Prostate gland (tissue), 2 donors: ENCODE measurements at regions not wholly inside any gene's neighbourhood (a gene's known extent, or its start where the extent isn't known, plus 50 kb on each side); places are given as distances from the start of the nearest gene placed in this dataset.

ENCODE experiments used
- DNase-seq: peaks from one replicate; pipeline ENCODE4 v3.0.0-alpha.2; 2019; ENCODE audit warnings: low spot score
- H3K27ac ChIP-seq, 2 donors: fragments of 200-600 bp; sonication (generic); 2 replicates each; pipeline ENCODE4 v1.5.1; 2017 to 2019
- H3K27me3 ChIP-seq: fragments of 200-600 bp; sonication (generic); replicated peaks from 2 replicates; pipeline ENCODE4 v1.5.1; 2019; ENCODE audit not compliant: insufficient read depth
- H3K36me3 ChIP-seq, 2 donors: fragments of 200-600 bp; sonication (generic); 1 replicate in 1 of 2; 2 replicates in 1 of 2; pipeline versions ENCODE4 v1.5.1 to v1.8.1; 2017 to 2019
- H3K4me1 ChIP-seq: fragments of 200-600 bp; sonication (generic); replicated peaks from 2 replicates; pipeline ENCODE4 v1.5.1; 2019
- H3K4me3 ChIP-seq, 2 donors: fragments of 200-600 bp; sonication (generic); 2 replicates each; pipeline ENCODE4 v1.5.1; 2017 to 2019
- H3K9me3 ChIP-seq: fragments of 200-600 bp; sonication (generic); 2 replicates; pipeline ENCODE4 v1.5.1; 2017
- POLR2A ChIP-seq: fragments of 450-650 bp; IDR thresholded peaks from one replicate; pipeline ENCODE4 v1.6.1; 2016; ENCODE audit warnings: antibody characterized with exemption, mild to moderate bottlenecking
- POLR2AphosphoS5 ChIP-seq: sonication (generic); formaldehyde crosslinking; IDR thresholded peaks from one replicate; pipeline ENCODE4 v1.6.1; 2017; ENCODE audit warnings: antibody characterized with exemption
- WGBS: methylation state at CpG from one replicate; pipeline ENCODE4 v1.1.5; 2018; 5-methylcytosine and 5-hydroxymethylcytosine counted together
- intact Hi-C: fragments of 100-400 bp; cut with DNase I; formaldehyde crosslinking; loops from one replicate; pipeline ENCODE4 v1.14.2; 2022
- TF ChIP-seq, protein P1 (sequence below), 4 experiments: fragments of 200-600 bp in 2 of 4; fragments of 450-650 bp in 2 of 4; sonication (generic) in 2 of 4; IDR thresholded peaks; 1 replicate in 3 of 4; 2 replicates in 1 of 4; pipeline ENCODE4 v1.5.1; 2016 to 2019; ENCODE audit warnings: antibody characterized with exemption in 4 of 4, mild to moderate bottlenecking in 2 of 4, moderate library complexity in 2 of 4

DNA sequence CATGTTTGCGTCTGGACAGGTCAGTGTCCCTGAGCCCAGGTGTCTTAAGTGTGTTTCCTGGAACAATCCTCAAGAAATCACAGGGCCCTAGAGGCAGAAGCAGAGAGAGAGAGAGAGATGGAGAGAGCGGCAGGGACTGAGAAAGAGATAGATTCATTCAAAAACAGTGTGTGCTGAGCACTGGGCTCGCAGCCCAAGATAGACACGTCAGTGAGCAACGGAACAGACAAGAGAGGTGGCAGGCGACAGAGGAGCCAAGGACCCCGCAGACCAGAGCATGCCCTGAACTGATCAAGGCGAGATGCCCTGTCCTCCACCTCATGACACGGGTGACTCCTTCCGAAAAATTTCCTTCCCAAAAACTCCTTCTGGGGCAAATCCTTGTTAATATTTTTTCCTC lies 362.0 kb upstream of the SULF2 start:
- intact Hi-C loops, result no loop called here
- 76% methylated on average over 10 of the region's 10 CpGs for WGBS
- no peak for DNase-seq
- H3K36me3 ChIP-seq, result no peaks in the 10 kb centered on the region
- no peaks in the 10 kb centered on the region for H3K4me1 ChIP-seq
- no peaks in the 10 kb centered on the region for H3K27me3 ChIP-seq
- no peaks in the 10 kb centered on the region for H3K9me3 ChIP-seq
- no peak for TF ChIP-seq POLR2AphosphoS5
- TF ChIP-seq, protein P1, sequence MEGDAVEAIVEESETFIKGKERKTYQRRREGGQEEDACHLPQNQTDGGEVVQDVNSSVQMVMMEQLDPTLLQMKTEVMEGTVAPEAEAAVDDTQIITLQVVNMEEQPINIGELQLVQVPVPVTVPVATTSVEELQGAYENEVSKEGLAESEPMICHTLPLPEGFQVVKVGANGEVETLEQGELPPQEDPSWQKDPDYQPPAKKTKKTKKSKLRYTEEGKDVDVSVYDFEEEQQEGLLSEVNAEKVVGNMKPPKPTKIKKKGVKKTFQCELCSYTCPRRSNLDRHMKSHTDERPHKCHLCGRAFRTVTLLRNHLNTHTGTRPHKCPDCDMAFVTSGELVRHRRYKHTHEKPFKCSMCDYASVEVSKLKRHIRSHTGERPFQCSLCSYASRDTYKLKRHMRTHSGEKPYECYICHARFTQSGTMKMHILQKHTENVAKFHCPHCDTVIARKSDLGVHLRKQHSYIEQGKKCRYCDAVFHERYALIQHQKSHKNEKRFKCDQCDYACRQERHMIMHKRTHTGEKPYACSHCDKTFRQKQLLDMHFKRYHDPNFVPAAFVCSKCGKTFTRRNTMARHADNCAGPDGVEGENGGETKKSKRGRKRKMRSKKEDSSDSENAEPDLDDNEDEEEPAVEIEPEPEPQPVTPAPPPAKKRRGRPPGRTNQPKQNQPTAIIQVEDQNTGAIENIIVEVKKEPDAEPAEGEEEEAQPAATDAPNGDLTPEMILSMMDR (IDR thresholded peaks at IDR 0.05), result no peak
- H3K27ac ChIP-seq, result no peak overlapping the region
- no peak overlapping the region for H3K4me3 ChIP-seq

DNA sequence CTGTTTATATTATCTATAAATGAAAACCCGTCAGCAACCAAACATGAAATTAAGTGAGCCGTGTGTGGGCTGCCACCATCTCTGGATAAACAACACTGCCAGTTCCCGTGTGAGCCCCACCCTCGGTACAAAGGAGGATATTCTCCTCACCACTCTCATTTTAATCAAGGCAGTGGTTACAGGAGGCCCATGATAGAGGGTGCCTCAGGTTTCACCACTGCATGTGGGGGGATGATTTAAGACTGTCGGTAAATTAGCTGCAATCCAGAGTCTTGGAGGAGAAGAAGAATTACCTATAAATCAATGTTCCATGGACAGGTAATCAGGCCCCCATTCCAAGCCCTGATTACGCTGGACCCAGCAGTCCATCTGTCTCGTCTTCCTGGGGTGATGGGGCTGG lies 361.6 kb upstream of the SULF2 start:
- Histone ChIP-seq H3K27me3 (no peaks in the 10 kb centered on the region), H3K4me3 (no peak overlapping the region), H3K9me3 (no peaks in the 10 kb centered on the region), H3K4me1 (no peaks in the 10 kb centered on the region), H3K27ac (no peak overlapping the region), H3K36me3 (no peaks in the 10 kb centered on the region)
- intact Hi-C loops, result no loop called here
- TF ChIP-seq POLR2A (no peak), POLR2AphosphoS5 (no peak)
- TF ChIP-seq, protein P1 (IDR thresholded peaks at IDR 0.05), result no peak
- 73% methylated on average over 7 of the region's 7 CpGs for WGBS
- DNase-seq, result no peak

DNA sequence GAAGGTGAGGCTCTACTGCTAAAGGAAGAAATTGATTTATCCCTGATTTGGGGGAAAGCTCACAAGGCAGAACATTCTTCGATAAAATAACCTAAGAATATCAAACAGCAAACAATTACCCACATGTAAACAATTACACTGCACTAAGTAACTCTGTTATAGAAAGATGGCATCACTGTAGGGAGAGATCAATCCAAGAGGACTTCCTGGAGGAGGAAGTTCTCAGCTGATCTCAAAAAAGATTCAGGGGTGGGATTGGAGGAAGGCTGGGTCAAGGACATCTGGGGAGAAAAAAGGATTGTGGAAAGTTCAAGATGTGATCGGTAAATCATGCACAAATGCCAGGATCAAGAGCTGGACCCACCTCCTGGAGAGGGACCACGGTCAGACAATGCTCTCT lies 361.0 kb upstream of the SULF2 start:
- Histone ChIP-seq H3K27me3 (no peaks in the 10 kb centered on the region), H3K36me3 (no peaks in the 10 kb centered on the region), H3K27ac (no peak overlapping the region), H3K9me3 (no peaks in the 10 kb centered on the region), H3K4me1 (no peaks in the 10 kb centered on the region), H3K4me3 (no peak overlapping the region)
- no peak for DNase-seq
- no peak for TF ChIP-seq POLR2A
- intact Hi-C loops, result no loop called here
- 89% methylated on average over 3 of the region's 3 CpGs for WGBS

DNA sequence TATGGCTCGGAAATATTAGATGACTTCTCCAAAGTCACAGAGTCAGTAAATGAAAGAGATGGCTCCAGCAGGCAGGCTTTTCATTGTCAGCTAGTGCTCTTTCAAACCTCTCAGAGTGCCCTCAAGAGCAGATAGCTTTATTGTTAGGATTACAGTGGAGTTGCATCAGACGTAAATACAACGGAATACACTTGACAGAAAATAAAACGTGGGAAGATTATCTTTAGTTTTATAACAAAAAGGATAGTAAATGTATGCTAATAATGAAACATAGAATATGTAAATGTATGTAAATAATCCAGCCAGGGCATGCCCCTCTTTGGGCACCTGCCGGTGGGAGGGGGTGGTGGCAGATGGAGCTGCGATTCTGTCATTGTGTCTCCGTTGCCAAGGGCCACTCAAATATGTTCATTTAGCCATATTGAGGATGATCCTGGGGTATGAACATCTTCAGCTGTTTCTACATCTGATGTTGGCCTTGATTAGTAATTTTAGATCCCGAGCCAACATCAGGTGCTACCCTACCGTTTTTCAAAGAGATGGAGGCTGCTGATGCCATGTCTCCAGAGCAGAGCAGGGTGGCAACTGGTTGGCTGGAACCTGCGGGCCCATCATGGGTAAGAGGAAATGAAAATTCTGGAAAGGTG lies 358.3 kb upstream of the SULF2 start:
- 87% methylated on average over 10 of the region's 10 CpGs for WGBS
- no peak for DNase-seq
- Histone ChIP-seq H3K4me3 (no peak overlapping the region), H3K27me3 (no peaks in the 10 kb centered on the region), H3K36me3 (no peaks in the 10 kb centered on the region), H3K27ac (no peak overlapping the region), H3K4me1 (no peaks in the 10 kb centered on the region), H3K9me3 (no peaks in the 10 kb centered on the region)
- intact Hi-C loops, result no loop called here
- TF ChIP-seq POLR2A (no peak), POLR2AphosphoS5 (no peak)
- TF ChIP-seq, protein P1 (IDR thresholded peaks at IDR 0.05), result no peak

DNA sequence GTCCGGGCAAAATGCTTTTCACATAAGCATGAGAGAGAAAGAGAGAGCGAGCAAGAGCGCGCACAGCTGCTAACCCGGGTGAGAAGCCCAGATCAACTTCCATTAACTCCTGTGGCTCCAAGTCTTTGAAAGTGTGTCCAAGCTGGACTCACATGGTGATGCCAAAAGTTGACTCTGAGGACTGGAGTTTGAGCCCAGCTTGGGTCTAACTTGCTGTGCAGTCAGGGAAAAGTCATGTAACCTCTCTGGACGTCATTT lies 357.2 kb upstream of the SULF2 start:
- Histone ChIP-seq H3K27me3 (no peaks in the 10 kb centered on the region), H3K27ac (no peak overlapping the region), H3K9me3 (no peaks in the 10 kb centered on the region), H3K4me3 (no peak overlapping the region), H3K4me1 (no peaks in the 10 kb centered on the region), H3K36me3 (no peaks in the 10 kb centered on the region)
- intact Hi-C loops, result no loop called here
- TF ChIP-seq, protein P1 (IDR thresholded peaks at IDR 0.05), result no peak
- TF ChIP-seq POLR2A (no peak), POLR2AphosphoS5 (no peak)
- no peak for DNase-seq
- WGBS, result 31% methylated on average over 6 of the region's 6 CpGs
